ENCODE measurements at regions not wholly inside any gene's neighbourhood (a gene's known extent, or its start where the extent isn't known, plus 50 kb on each side); places are given as distances from the start of the nearest gene placed in this dataset.

- Mint-ChIP-seq H3K9me3 (ENCODE audit: low read depth) (peaks cover 2% of the 10 kb centered on the region), H3K27ac (ENCODE audit: unreplicated experiment) (no peak overlapping the region), H3K4me3 (ENCODE audit: unreplicated experiment) (no peak overlapping the region), H3K36me3 (ENCODE audit: low read depth) (no peaks in the 10 kb centered on the region), H3K27me3 (ENCODE audit: low read depth) (no peaks in the 10 kb centered on the region), H3K4me1 (ENCODE audit: low read depth) (no peaks in the 10 kb centered on the region)
- no peak for TF ChIP-seq CTCF (IDR thresholded peaks at IDR 0.05)
- DNase-seq (ENCODE audit: low spot score): no peak
These were observed 484.1 kb upstream of the SEMA6A start for GRCh38 chr5:117058740-117059139.

GRCh38 chr5:117055517-117055916, 480.9 kb upstream of the SEMA6A start:
- H3K36me3 Mint-ChIP-seq (ENCODE audit: low read depth): no peaks in the 10 kb centered on the region
- peaks cover 2% of the 10 kb centered on the region for H3K9me3 Mint-ChIP-seq (ENCODE audit: low read depth)
- H3K27me3 Mint-ChIP-seq (ENCODE audit: low read depth): no peaks in the 10 kb centered on the region
- H3K4me3 Mint-ChIP-seq (ENCODE audit: unreplicated experiment): no peak overlapping the region
- no peaks in the 10 kb centered on the region for H3K4me1 Mint-ChIP-seq (ENCODE audit: low read depth)
- no peak for TF ChIP-seq CTCF (IDR thresholded peaks at IDR 0.05)
- H3K27ac Mint-ChIP-seq (ENCODE audit: unreplicated experiment): no peak overlapping the region
- no peak for DNase-seq (ENCODE audit: low spot score)

- no peaks in the 10 kb centered on the region for H3K9me3 Mint-ChIP-seq (ENCODE audit: low read depth)
- no peak overlapping the region for H3K27ac Mint-ChIP-seq (ENCODE audit: unreplicated experiment)
- H3K27me3 Mint-ChIP-seq (ENCODE audit: low read depth): no peaks in the 10 kb centered on the region
- TF ChIP-seq CTCF (IDR thresholded peaks at IDR 0.05): no peak
- DNase-seq (ENCODE audit: low spot score): no peak
- no peaks in the 10 kb centered on the region for H3K36me3 Mint-ChIP-seq (ENCODE audit: low read depth)
- H3K4me3 Mint-ChIP-seq (ENCODE audit: unreplicated experiment): no peak overlapping the region
- no peaks in the 10 kb centered on the region for H3K4me1 Mint-ChIP-seq (ENCODE audit: low read depth)
These were observed 480.3 kb upstream of the SEMA6A start for GRCh38 chr5:117054911-117055310.

GRCh38 chr5:117054141-117054540, 479.5 kb upstream of the SEMA6A start:
- Mint-ChIP-seq H3K36me3 (ENCODE audit: low read depth) (no peaks in the 10 kb centered on the region), H3K27ac (ENCODE audit: unreplicated experiment) (no peak overlapping the region), H3K9me3 (ENCODE audit: low read depth) (no peaks in the 10 kb centered on the region), H3K27me3 (ENCODE audit: low read depth) (no peaks in the 10 kb centered on the region), H3K4me3 (ENCODE audit: unreplicated experiment) (no peak overlapping the region), H3K4me1 (ENCODE audit: low read depth) (no peaks in the 10 kb centered on the region)
- TF ChIP-seq CTCF (IDR thresholded peaks at IDR 0.05): no peak
- DNase-seq (ENCODE audit: low spot score): no peak

GRCh38 chr5:117041926-117042595, 467.4 kb upstream of the SEMA6A start:
- Mint-ChIP-seq H3K4me1 (ENCODE audit: low read depth) (no peaks in the 10 kb centered on the region), H3K4me3 (ENCODE audit: unreplicated experiment) (no peak overlapping the region), H3K36me3 (ENCODE audit: low read depth) (no peaks in the 10 kb centered on the region), H3K27ac (ENCODE audit: unreplicated experiment) (no peak overlapping the region), H3K9me3 (ENCODE audit: low read depth) (no peaks in the 10 kb centered on the region), H3K27me3 (ENCODE audit: low read depth) (no peaks in the 10 kb centered on the region)
- TF ChIP-seq CTCF (IDR thresholded peaks at IDR 0.05): no peak
- DNase-seq (ENCODE audit: low spot score): no peak
